ENCODE measurements at regions not wholly inside any gene's neighbourhood (a gene's known extent, or its start where the extent isn't known, plus 50 kb on each side); places are given as distances from the start of the nearest gene placed in this dataset.

DNA sequence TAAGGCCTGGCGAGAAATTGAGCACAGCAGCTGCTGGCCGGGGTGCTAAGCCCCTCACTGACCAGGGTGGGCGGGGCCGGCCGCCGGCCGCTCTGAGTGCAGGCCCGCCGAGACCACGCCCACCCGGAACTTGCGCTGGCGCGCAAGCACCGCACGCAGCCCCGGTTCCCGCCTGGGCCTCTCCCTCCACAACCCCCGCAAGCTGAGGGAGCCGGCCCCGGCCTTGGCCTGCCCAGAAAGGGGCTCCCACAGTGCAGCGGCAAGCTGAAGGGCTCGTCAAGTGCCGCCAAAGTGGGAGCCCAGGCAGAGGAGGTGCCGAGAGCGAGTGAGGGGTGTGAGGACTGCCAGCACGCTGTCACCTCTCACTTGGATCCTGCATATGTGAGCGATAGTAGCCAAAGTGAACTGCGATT is 251.2 kb downstream of the GJA1 start:
- no peak overlapping the region for H3K4me3 ChIP-seq (ENCODE audit: low read depth, low read length)
- H3K36me3 ChIP-seq: no peaks in the 10 kb centered on the region
- H3K27me3 ChIP-seq: no peaks in the 10 kb centered on the region
- no peaks in the 10 kb centered on the region for H3K4me1 ChIP-seq
- TF ChIP-seq, protein P1, sequence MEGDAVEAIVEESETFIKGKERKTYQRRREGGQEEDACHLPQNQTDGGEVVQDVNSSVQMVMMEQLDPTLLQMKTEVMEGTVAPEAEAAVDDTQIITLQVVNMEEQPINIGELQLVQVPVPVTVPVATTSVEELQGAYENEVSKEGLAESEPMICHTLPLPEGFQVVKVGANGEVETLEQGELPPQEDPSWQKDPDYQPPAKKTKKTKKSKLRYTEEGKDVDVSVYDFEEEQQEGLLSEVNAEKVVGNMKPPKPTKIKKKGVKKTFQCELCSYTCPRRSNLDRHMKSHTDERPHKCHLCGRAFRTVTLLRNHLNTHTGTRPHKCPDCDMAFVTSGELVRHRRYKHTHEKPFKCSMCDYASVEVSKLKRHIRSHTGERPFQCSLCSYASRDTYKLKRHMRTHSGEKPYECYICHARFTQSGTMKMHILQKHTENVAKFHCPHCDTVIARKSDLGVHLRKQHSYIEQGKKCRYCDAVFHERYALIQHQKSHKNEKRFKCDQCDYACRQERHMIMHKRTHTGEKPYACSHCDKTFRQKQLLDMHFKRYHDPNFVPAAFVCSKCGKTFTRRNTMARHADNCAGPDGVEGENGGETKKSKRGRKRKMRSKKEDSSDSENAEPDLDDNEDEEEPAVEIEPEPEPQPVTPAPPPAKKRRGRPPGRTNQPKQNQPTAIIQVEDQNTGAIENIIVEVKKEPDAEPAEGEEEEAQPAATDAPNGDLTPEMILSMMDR (IDR thresholded peaks at IDR 0.05; ENCODE audit: low read depth, low read length): no peak
- no peaks in the 10 kb centered on the region for H3K9me3 ChIP-seq
- DNase-seq: peak; percentile 14

DNA sequence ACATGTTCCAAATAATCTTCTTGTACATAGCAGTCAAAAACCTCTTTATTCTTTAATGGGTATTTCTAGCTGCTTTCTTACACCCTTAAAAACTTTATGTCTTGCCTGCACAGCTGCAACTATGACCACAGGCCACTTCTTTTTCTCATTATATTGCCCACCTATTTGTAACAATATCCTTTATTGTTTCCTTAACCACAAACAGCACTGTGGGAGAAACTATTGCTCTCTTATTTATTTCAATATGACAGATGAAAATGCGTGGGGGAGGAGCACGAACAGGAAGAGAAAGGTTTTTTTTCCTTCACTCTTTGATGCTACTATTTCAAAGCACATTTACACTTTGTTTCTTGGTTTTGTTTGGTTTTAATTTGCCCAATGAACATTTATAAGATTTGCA is 253.5 kb downstream of the GJA1 start:
- Histone ChIP-seq H3K4me1 (no peaks in the 10 kb centered on the region), H3K27me3 (no peaks in the 10 kb centered on the region), H3K36me3 (no peaks in the 10 kb centered on the region), H3K4me3 (ENCODE audit: low read depth, low read length) (no peak overlapping the region), H3K9me3 (no peaks in the 10 kb centered on the region)
- TF ChIP-seq, protein P1 (IDR thresholded peaks at IDR 0.05; ENCODE audit: low read depth, low read length): no peak
- DNase-seq: no peak

DNA sequence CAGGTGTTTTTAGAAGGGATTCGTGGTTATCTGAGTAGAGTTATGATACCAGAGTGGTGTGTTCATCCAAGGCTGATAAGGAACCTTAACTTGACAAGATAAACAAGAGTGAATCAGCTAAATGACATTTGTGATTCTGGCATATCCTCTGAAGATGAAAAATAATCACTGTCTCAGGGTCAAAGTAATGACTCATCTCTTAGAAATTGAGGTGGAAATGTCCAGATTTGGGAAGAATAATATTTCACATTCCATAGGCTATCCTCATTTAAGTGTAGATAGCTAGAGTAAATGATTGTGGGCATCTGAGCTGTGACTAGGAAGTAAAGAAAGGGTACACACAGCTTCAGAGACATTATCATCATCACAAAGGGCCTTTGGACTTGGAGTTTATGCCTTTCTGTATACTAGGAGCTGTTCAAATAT is 255.7 kb downstream of the GJA1 start:
- no peaks in the 10 kb centered on the region for H3K36me3 ChIP-seq
- H3K27me3 ChIP-seq: no peaks in the 10 kb centered on the region; the same call in 1 of the 2 replicates
- no peaks in the 10 kb centered on the region for H3K9me3 ChIP-seq
- TF ChIP-seq, protein P1 (IDR thresholded peaks at IDR 0.05; ENCODE audit: low read depth, low read length): no peak
- H3K4me3 ChIP-seq (ENCODE audit: low read depth, low read length): no peak overlapping the region
- DNase-seq: no peak
- no peaks in the 10 kb centered on the region for H3K4me1 ChIP-seq

DNA sequence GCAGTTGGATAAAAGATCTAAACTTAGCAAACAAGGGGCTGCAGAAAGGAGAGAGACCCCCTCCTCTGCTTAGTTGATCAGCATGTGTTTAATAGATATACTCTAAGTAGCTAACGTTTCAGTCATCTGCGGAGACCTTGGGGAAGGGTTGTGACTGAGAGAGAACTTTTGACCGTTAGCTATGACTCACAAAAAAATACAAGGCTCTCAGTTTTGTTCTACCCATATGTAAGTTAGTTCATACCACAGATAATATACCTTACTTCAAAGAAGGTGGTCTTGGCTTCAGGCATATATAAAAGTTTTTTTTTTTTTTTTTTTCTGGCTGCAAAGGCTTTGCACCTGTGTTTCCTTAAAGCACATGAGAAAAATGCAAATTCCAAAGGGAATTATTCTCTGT is 258.9 kb downstream of the GJA1 start:
- TF ChIP-seq, protein P1 (IDR thresholded peaks at IDR 0.05; ENCODE audit: low read depth, low read length): no peak
- Histone ChIP-seq H3K36me3 (no peaks in the 10 kb centered on the region), H3K4me1 (no peaks in the 10 kb centered on the region), H3K27me3 (no peaks in the 10 kb centered on the region; the same call in 1 of the 2 replicates), H3K9me3 (no peaks in the 10 kb centered on the region; the same call in 1 of the 2 replicates), H3K4me3 (ENCODE audit: low read depth, low read length) (no peak overlapping the region)
- DNase-seq: no peak

DNA sequence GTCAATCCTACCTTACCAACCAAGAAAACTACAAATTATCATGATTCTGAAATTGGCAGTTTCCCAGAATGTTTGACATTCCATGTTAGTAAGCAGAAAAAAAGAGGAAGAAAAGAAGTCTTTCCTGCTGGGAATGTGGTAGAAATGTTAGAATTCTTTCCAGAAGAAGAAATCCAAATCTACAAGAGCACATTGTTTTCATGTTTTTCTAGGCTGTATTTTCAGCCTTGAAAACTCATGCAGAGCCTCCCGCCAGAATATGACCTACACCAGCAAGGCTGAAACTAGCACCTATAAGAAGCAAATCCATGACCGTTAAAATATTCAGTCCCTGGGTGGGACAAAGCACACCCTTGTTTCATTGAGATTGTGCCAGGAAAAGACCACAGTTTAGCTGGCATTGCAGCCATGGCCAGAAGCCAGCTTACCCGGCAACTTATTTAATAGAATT is 259.4 kb downstream of the GJA1 start:
- H3K4me1 ChIP-seq: no peaks in the 10 kb centered on the region
- H3K9me3 ChIP-seq: no peaks in the 10 kb centered on the region; the same call in 1 of the 2 replicates
- H3K27me3 ChIP-seq: no peaks in the 10 kb centered on the region; the same call in 1 of the 2 replicates
- DNase-seq: no peak
- TF ChIP-seq, protein P1 (IDR thresholded peaks at IDR 0.05; ENCODE audit: low read depth, low read length): no peak
- no peaks in the 10 kb centered on the region for H3K36me3 ChIP-seq
- H3K4me3 ChIP-seq (ENCODE audit: low read depth, low read length): no peak overlapping the region

DNA sequence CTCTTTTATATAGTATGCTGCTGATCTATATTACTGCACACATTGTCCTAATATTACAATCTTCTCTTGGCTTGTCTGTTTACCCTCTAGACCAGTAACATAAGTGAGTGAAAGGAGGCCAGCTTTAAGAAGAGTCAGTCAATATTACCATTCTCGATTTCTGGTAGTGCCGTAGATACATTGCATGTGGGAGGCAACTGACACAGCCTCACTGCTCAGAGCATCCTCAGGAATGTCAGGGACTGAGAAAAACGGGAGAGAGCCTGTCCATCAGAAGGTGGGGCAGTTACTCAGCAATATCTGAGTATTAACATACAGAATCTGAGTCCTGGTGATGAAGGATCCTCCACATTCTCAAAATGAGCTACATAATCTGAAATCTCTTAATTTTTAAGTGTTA is 259.9 kb downstream of the GJA1 start:
- no peaks in the 10 kb centered on the region for H3K4me1 ChIP-seq
- H3K36me3 ChIP-seq: no peaks in the 10 kb centered on the region
- H3K9me3 ChIP-seq: no peaks in the 10 kb centered on the region; the same call in 1 of the 2 replicates
- no peaks in the 10 kb centered on the region; the same call in 1 of the 2 replicates for H3K27me3 ChIP-seq
- TF ChIP-seq, protein P1 (IDR thresholded peaks at IDR 0.05; ENCODE audit: low read depth, low read length): no peak
- no peak overlapping the region for H3K4me3 ChIP-seq (ENCODE audit: low read depth, low read length)
- no peak for DNase-seq

Data from BE2C (cell line).